Ishikawa (cell line): ENCODE measurements at regions not wholly inside any gene's neighbourhood (a gene's known extent, or its start where the extent isn't known, plus 50 kb on each side); places are given as distances from the start of the nearest gene placed in this dataset.

Experiments
- CEBPB ChIP-seq: IDR thresholded peaks from 2 replicates; pipeline ENCODE4 v1.6.1; 2012
- CREB1 ChIP-seq: IDR thresholded peaks from 2 replicates; pipeline ENCODE4 v1.6.1; 2012; ENCODE audit warnings: low read depth
- EGR1 ChIP-seq: IDR thresholded peaks from 2 replicates; pipeline ENCODE4 v1.6.1; 2012
- EP300 ChIP-seq: IDR thresholded peaks from 2 replicates; pipeline ENCODE4 v1.6.1; 2012; ENCODE audit warnings: borderline replicate concordance
- FOXM1 ChIP-seq: IDR thresholded peaks from 2 replicates; pipeline ENCODE4 v1.6.1; 2012; ENCODE audit warnings: low read depth, borderline replicate concordance
- NFIC ChIP-seq: IDR thresholded peaks from 2 replicates; pipeline ENCODE4 v1.6.1; 2012
- RAD21 ChIP-seq: IDR thresholded peaks from 2 replicates; pipeline ENCODE4 v1.6.1; 2012; ENCODE audit warnings: low read depth
- TAF1 ChIP-seq: IDR thresholded peaks from 2 replicates; pipeline ENCODE4 v1.6.1; 2012; ENCODE audit warnings: low read depth, mild to moderate bottlenecking
- TCF12 ChIP-seq: IDR thresholded peaks from 2 replicates; pipeline ENCODE4 v1.6.1; 2012; ENCODE audit warnings: low read depth
- TEAD4 ChIP-seq: IDR thresholded peaks from 2 replicates; pipeline ENCODE4 v1.6.1; 2012
- YY1 ChIP-seq: IDR thresholded peaks from 2 replicates; pipeline ENCODE4 v1.6.1; 2012; ENCODE audit warnings: low read depth
- ZBTB7A ChIP-seq: IDR thresholded peaks from 2 replicates; pipeline ENCODE4 v1.6.1; 2012; ENCODE audit warnings: low read depth
- TF ChIP-seq, protein P1 (sequence below): IDR thresholded peaks from 2 replicates; pipeline ENCODE4 v1.6.1; 2012
- TF ChIP-seq, protein P2 (sequence below): IDR thresholded peaks from 2 replicates; pipeline ENCODE4 v1.6.1; 2012; ENCODE audit warnings: low read depth, mild to moderate bottlenecking
- TF ChIP-seq, protein P3 (sequence below): IDR thresholded peaks from 2 replicates; pipeline ENCODE4 v1.6.1; 2012

DNA sequence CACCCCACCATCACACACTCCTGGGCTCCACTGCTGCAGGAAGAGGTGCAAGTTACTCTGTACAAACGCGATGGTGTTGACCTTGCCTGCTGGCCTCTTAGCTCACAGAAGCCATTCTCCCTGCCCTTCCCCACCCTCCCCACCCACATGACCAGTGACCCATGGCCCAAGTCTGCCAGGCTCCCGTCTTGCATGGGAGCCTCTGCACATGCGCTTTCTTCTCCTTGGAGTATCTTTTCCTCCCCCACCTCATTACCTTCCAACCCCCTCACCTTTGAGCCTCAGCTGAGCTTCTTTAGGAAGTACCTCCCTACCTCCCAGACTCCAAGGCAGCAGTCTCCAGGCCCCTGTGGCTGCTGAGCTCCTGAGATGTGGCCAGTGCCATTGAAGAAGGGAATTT, 337.7 kb upstream of the ZNF32 start:
- TF ChIP-seq CREB1 (no peak), FOXM1 (no peak), TCF12 (no peak), EP300 (no peak), RAD21 (no peak), NFIC (no peak), CEBPB (no peak), ZBTB7A (no peak), EGR1 (no peak), TEAD4 (no peak), TAF1 (no peak), YY1 (no peak)
- TF ChIP-seq, protein P1, sequence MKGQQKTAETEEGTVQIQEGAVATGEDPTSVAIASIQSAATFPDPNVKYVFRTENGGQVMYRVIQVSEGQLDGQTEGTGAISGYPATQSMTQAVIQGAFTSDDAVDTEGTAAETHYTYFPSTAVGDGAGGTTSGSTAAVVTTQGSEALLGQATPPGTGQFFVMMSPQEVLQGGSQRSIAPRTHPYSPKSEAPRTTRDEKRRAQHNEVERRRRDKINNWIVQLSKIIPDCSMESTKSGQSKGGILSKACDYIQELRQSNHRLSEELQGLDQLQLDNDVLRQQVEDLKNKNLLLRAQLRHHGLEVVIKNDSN: no peak
- TF ChIP-seq, protein P2, sequence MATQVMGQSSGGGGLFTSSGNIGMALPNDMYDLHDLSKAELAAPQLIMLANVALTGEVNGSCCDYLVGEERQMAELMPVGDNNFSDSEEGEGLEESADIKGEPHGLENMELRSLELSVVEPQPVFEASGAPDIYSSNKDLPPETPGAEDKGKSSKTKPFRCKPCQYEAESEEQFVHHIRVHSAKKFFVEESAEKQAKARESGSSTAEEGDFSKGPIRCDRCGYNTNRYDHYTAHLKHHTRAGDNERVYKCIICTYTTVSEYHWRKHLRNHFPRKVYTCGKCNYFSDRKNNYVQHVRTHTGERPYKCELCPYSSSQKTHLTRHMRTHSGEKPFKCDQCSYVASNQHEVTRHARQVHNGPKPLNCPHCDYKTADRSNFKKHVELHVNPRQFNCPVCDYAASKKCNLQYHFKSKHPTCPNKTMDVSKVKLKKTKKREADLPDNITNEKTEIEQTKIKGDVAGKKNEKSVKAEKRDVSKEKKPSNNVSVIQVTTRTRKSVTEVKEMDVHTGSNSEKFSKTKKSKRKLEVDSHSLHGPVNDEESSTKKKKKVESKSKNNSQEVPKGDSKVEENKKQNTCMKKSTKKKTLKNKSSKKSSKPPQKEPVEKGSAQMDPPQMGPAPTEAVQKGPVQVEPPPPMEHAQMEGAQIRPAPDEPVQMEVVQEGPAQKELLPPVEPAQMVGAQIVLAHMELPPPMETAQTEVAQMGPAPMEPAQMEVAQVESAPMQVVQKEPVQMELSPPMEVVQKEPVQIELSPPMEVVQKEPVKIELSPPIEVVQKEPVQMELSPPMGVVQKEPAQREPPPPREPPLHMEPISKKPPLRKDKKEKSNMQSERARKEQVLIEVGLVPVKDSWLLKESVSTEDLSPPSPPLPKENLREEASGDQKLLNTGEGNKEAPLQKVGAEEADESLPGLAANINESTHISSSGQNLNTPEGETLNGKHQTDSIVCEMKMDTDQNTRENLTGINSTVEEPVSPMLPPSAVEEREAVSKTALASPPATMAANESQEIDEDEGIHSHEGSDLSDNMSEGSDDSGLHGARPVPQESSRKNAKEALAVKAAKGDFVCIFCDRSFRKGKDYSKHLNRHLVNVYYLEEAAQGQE: no peak
- TF ChIP-seq, protein P3, sequence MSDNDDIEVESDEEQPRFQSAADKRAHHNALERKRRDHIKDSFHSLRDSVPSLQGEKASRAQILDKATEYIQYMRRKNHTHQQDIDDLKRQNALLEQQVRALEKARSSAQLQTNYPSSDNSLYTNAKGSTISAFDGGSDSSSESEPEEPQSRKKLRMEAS: no peak

DNA sequence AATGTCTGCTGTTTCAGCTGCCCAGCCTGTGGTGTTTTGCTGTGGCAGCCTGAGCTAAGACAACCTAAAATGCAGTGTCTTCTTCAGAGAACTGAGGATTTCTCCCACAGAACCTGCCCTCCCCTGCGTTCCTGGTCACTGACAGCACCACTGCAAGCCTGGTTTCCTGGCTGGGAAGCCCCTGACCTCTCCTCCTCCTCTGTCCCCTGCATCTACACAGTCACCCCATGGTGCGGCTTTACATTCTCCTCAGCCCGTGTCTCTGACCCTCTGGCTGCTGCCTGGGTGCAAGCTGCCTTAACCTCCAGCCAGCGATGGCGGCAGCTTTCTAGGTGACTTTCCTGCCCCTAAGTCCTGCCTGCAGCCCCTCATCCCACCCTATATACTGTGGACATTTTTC, 337.3 kb upstream of the ZNF32 start:
- no peak for TF ChIP-seq EGR1
- TF ChIP-seq, protein P3: no peak
- no peak for TF ChIP-seq CREB1
- no peak for TF ChIP-seq TEAD4
- TF ChIP-seq ZBTB7A: no peak
- TF ChIP-seq YY1: no peak

DNA sequence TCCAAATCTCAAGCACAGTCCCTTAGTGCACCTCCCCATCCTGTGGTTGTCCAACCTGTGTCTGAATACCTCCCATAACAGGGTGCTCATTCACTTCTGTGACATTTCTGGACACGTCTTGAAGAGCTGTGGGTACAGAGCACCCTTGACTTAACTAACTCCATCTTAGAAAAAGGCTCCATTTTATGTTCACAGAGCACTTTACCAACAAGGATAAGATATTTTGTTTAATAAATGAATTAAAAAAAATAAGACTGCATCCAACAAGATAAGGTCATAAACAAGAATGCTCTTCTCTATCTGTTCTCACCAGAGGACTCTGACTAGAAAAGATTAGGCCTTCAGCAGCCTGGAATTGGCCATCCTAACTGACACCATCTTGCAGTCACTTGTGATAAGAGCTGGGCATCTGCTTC, 335.2 kb upstream of the ZNF32 start:
- no peak for TF ChIP-seq EP300
- no peak for TF ChIP-seq YY1
- TF ChIP-seq NFIC: no peak
- TF ChIP-seq, protein P3: no peak
- no peak for TF ChIP-seq TCF12
- no peak for TF ChIP-seq FOXM1
- no peak for TF ChIP-seq CREB1
- TF ChIP-seq CEBPB: no peak
- no peak for TF ChIP-seq EGR1
- TF ChIP-seq, protein P1: no peak
- TF ChIP-seq ZBTB7A: no peak
- TF ChIP-seq RAD21: no peak
- no peak for TF ChIP-seq TEAD4

DNA sequence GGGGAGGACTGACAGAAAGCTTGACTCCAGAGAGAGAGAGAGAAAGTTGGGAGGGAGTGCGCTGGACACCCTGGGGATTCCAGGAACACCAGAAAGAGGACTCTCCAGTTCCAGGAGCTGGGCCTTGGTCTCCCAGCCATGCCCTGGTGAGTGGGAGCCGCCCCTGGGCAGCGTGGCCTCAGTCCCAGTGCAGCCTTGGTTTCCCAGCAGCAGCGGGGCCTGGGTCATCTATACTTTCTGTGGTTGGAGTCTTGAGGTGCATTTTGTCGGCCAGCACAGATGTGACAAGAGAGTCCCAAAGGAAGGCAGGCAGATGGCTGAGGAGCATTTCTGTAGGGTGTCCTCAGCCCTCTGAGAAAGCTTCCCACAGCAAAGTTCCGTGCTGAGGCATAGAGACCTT, 334.7 kb upstream of the ZNF32 start:
- TF ChIP-seq CEBPB (no peak), CREB1 (no peak), ZBTB7A (no peak)
- TF ChIP-seq, protein P1: no peak

DNA sequence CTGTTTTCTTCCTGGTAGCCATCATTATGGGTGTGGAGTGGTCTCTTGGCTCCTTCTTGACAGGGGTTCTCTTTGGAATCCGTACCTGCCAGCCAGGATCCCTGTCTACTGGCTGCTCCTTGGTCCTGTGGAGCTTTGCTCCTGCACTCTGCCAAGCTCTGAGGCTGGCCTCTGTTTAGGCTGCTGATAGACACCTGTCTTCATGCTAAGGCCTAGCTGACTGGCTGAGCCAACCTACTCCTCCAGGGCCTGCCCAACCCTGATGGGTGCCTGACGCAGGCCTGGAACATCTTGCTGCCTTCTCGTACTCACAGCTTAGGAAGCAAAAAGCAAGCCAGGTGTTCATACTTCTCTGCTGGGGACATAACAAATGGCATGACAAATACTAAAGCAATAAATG, 333.6 kb upstream of the ZNF32 start:
- TF ChIP-seq EP300 (no peak), RAD21 (no peak), NFIC (no peak), TAF1 (no peak), TEAD4 (no peak)
- TF ChIP-seq, protein P2: no peak
- TF ChIP-seq, protein P3: no peak

DNA sequence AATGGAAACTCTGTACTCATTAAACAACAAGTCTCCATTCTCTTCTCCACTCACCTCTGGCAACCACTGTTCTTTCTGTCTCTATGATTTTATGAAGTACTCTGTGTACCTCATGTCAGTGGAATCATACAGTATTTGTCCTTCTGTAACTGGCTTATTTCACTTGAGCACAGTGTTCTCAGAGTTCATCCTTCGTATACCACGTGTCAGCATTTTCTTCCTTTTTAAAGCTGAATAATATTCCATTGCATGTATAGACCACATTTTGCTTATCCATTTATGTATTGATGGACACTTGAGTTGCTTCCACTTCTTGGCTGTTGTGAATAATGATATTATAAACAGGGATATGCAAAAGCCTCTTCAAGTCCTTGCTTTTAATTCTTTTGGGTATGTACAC, 333.0 kb upstream of the ZNF32 start:
- no peak for TF ChIP-seq ZBTB7A
- no peak for TF ChIP-seq NFIC
- TF ChIP-seq, protein P2: no peak
